ENCODE measurements at regions not wholly inside any gene's neighbourhood (a gene's known extent, or its start where the extent isn't known, plus 50 kb on each side); places are given as distances from the start of the nearest gene placed in this dataset.

DNA sequence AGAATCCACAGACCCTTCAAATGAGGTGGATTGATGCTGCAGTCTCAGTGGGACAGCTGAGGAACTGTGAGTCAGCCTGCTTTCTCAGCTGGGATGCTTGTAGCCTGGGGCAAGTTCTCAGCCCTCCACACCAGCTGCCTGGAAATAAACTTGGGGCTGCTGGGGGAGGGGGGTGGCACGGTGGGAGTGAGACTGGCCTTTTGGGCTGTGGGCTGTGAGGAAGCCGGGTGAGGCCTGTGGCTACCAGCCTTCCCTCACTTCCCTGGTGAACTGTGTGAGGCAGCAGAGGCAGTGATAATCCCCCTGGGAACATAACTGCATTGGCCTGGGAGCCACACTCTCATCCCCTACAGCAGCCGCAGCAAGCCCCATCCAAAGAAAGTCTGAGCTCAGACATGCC lies 114.5 kb upstream of the GUCY1A1 start:
- no peak for DNase-seq (ENCODE audit: low spot score)

DNA sequence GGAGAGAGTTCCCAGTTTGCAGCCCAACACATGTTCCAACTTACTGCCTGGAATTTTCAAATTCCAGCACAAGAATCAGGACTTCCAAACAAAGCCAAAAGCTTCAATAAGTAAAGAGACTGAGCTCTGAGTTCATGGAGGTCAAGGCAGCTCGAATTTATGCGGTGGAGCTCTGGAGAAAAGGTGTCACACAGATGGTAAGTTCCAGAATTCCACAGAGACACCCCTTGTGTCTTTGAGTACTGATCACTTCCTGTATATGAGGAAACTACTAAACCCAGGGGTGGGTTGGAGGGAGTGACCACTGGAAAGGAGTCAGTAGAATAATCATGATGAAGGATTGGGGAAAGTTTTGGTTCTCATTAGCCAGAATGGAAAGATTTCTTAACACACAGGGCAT lies 118.5 kb upstream of the GUCY1A1 start:
- DNase-seq (ENCODE audit: low spot score) = no peak

DNA sequence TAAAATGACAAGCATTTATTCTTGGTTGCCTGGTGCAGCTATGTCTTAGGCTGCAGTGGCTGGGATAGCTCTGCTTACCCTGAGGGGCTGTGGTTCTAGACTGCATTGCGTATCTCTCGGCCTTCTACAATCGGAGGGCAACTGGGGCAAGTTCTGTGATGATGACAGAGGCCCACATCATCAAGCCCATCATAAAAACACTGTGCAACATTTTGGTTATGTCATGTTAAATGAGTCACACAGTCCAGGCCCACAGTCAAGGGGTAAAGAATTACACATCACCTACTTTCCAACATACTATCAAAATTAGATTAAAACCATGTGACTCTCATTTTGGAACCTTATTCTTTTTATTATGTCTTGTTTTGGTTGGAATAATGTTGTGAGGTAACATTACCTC lies 120.2 kb upstream of the GUCY1A1 start:
- no peak for DNase-seq (ENCODE audit: low spot score)

DNA sequence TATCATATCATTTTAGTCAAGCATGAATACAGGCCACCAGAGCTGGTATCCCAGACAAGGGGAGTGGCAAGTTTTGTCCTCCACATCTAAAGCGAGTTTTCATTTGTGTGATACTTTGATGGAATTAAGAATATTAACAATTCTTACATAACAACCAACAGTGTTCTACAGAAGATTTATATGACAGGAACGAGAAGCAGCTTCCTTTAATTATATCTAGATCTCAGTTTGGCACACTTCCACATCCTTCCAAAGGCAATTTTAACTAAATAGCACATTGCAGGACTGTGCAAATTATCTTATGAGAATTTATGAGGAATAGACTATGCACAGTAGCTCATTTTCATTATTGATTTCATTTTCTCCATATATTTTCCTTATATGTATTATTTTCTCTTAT lies 121.2 kb upstream of the GUCY1A1 start:
- no peak for DNase-seq (ENCODE audit: low spot score)

DNA sequence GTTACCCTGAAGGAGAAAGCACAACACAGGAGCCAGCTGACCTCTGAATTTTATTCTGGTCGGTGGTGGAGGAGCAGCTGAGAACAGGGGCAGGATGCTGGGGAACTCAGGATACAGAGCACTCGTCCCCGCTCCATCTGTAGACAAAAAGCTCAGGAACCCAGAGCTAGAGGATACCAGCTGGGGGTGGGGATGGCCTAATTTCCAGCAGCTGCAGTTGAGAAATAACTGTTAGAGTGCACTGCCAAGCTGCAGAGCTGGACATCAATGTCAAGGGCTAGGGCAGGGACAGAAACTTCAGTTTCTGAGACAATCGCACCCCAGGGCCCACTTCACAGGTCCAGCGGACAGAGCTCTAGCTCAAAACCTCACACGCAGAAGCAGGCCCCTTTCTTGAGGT lies 122.1 kb upstream of the GUCY1A1 start:
- DNase-seq (ENCODE audit: low spot score) = no peak

GRCh38 chr4:155543126-155543765 lies 123.4 kb upstream of the GUCY1A1 start:
- no peak for DNase-seq (ENCODE audit: low spot score)

GRCh38 chr4:155542415-155542814 lies 124.2 kb upstream of the GUCY1A1 start:
- DNase-seq (ENCODE audit: low spot score) = no peak

DNA sequence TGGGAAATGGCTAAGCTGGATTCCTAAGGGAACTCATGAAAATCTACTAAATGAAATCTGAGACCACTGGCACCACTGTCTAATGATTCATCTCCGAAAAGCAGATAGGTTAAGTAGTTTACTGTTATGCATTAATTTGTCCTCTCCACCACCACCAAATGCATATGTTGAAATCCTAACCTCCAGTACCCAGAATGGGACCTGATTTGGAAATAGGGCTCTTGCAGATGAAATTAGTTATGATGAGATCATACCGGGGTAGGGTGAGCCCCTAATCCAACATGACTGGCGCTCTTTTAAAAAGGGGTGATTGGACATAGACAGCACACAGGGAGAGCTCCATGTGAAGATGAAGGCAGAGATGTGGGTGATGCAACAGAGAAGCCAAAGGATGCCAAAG lies 124.9 kb upstream of the GUCY1A1 start:
- no peak for DNase-seq (ENCODE audit: low spot score)

- no peak for DNase-seq (ENCODE audit: low spot score)
These were observed 126.0 kb upstream of the GUCY1A1 start for GRCh38 chr4:155540698-155541097.

- no peak for DNase-seq (ENCODE audit: low spot score)
These were observed 126.9 kb upstream of the GUCY1A1 start for GRCh38 chr4:155539746-155540145.

GRCh38 chr4:155535802-155536454 lies 130.7 kb upstream of the GUCY1A1 start:
- no peak for DNase-seq (ENCODE audit: low spot score)

DNA sequence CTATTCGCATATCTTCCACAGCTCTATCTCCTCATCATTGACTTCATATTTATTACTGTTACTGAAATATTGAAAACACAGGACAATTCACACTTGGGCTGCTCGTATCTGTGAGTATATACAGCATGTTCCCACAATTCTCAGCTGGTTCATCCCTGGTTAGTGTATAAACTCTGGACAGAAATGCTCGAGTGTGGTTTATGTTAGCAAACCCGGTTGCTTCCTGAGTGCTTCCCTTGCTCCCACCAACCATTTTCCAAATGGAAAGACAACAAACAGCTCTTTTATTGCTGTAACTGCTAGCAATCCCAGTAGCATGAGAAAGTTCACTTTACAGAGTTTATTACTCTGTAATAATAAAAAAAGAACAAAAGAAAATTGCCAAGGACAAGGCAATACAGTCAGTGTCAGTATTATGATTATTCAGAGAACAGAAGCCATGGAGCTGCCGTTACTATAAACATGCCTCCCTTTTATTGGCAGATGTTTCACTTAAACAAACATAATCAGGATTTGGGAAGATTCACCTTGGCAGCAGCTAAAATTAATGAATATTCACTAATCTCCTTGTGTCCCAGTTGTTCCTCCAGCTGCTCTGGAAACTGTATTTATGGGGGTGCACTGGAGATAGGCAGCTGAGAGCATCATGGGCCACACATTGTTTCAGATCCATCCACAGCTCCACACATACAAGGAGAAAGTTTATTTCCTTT lies 134.1 kb upstream of the GUCY1A1 start:
- DNase-seq (ENCODE audit: low spot score) = no peak

GRCh38 chr4:155530857-155531256 lies 135.8 kb upstream of the GUCY1A1 start:
- DNase-seq (ENCODE audit: low spot score) = no peak

GRCh38 chr4:155530290-155530689 lies 136.4 kb upstream of the GUCY1A1 start:
- no peak for DNase-seq (ENCODE audit: low spot score)

GRCh38 chr4:155529716-155530115 lies 136.9 kb upstream of the GUCY1A1 start:
- DNase-seq (ENCODE audit: low spot score) = no peak

- no peak for DNase-seq (ENCODE audit: low spot score)
These were observed 137.4 kb upstream of the GUCY1A1 start for GRCh38 chr4:155529272-155529671.

- no peak for DNase-seq (ENCODE audit: low spot score)
These were observed 140.0 kb upstream of the GUCY1A1 start for GRCh38 chr4:155526452-155527169.

- DNase-seq (ENCODE audit: low spot score) = no peak
These were observed 141.7 kb upstream of the GUCY1A1 start for GRCh38 chr4:155524926-155525455.

- DNase-seq (ENCODE audit: low spot score) = no peak
These were observed 143.3 kb upstream of the GUCY1A1 start for GRCh38 chr4:155523358-155523757.

GRCh38 chr4:155522201-155522600 lies 144.4 kb upstream of the GUCY1A1 start:
- no peak for DNase-seq (ENCODE audit: low spot score)

DNA sequence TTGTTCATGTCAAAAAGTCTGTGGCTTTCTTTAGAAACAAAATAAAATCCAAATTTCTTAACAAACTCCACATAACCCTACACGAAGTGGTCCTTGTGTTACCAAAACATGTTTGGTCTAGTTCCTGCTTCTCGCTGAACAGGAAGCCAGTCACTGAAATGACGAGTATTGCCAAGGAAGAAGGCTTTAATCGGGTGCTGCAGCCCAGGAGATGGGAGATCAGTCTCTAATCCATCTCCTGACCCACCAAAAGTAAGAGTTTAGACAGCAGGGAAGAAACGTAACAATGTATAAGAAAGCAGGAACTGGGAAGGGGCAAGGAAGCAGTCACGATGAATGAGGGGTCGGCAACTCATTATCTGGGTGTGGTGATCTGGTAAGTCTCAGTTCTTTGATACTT lies 144.6 kb upstream of the MAP9 start:
- DNase-seq (ENCODE audit: low spot score) = no peak

- DNase-seq (ENCODE audit: low spot score) = no peak
These were observed 138.8 kb upstream of the MAP9 start for GRCh38 chr4:155515444-155516075.

All from CD4-positive, alpha-beta T cell treated with Interleukin-15 for 4 hours (primary cell).